ENCODE measurements at regions not wholly inside any gene's neighbourhood (a gene's known extent, or its start where the extent isn't known, plus 50 kb on each side); places are given as distances from the start of the nearest gene placed in this dataset.

GRCh38 chr4:92182736-92183407, 120.9 kb upstream of the GRID2 start:
- H3K4me1 ChIP-seq = no peaks in the 10 kb centered on the region
- TF ChIP-seq, protein P1, sequence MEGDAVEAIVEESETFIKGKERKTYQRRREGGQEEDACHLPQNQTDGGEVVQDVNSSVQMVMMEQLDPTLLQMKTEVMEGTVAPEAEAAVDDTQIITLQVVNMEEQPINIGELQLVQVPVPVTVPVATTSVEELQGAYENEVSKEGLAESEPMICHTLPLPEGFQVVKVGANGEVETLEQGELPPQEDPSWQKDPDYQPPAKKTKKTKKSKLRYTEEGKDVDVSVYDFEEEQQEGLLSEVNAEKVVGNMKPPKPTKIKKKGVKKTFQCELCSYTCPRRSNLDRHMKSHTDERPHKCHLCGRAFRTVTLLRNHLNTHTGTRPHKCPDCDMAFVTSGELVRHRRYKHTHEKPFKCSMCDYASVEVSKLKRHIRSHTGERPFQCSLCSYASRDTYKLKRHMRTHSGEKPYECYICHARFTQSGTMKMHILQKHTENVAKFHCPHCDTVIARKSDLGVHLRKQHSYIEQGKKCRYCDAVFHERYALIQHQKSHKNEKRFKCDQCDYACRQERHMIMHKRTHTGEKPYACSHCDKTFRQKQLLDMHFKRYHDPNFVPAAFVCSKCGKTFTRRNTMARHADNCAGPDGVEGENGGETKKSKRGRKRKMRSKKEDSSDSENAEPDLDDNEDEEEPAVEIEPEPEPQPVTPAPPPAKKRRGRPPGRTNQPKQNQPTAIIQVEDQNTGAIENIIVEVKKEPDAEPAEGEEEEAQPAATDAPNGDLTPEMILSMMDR (IDR thresholded peaks at IDR 0.05; ENCODE audit: low read depth, low read length) = no peak
- no peak for DNase-seq
- H3K9me3 ChIP-seq = no peaks in the 10 kb centered on the region
- no peaks in the 10 kb centered on the region for H3K36me3 ChIP-seq
- no peaks in the 10 kb centered on the region for H3K27me3 ChIP-seq
- no peak overlapping the region for H3K4me3 ChIP-seq (ENCODE audit: low read depth, low read length)

- H3K27me3 ChIP-seq = no peaks in the 10 kb centered on the region
- DNase-seq = no peak
- TF ChIP-seq, protein P1 (IDR thresholded peaks at IDR 0.05; ENCODE audit: low read depth, low read length) = no peak
- no peak overlapping the region for H3K4me3 ChIP-seq (ENCODE audit: low read depth, low read length)
- H3K4me1 ChIP-seq = no peaks in the 10 kb centered on the region
- no peaks in the 10 kb centered on the region for H3K9me3 ChIP-seq
- no peaks in the 10 kb centered on the region for H3K36me3 ChIP-seq
These were observed 119.9 kb upstream of the GRID2 start for GRCh38 chr4:92183825-92184224.

DNA sequence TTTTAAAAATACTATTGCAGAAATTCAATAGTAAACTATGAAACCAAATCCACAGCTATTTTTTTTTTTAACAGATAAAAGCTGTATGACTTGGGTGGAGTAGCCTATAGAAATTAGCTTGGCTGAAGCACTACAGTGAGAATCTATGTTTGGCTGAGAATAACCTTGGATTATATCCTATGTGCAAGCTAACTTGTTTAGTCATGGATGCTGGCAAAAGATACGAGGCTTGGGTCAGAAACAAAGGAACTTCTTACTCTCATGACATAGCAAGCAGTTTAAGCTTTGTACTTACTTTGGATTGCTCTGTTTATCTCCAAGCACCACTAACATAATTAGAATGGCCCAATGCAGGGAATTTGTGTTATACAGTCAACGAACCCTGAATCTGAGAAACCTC, 119.2 kb upstream of the GRID2 start:
- H3K9me3 ChIP-seq = no peaks in the 10 kb centered on the region
- TF ChIP-seq, protein P1 (IDR thresholded peaks at IDR 0.05; ENCODE audit: low read depth, low read length) = no peak
- no peaks in the 10 kb centered on the region for H3K4me1 ChIP-seq
- H3K36me3 ChIP-seq = no peaks in the 10 kb centered on the region
- DNase-seq = no peak
- H3K27me3 ChIP-seq = no peaks in the 10 kb centered on the region
- no peak overlapping the region for H3K4me3 ChIP-seq (ENCODE audit: low read depth, low read length)

- no peaks in the 10 kb centered on the region for H3K27me3 ChIP-seq
- H3K4me3 ChIP-seq (ENCODE audit: low read depth, low read length) = no peak overlapping the region
- no peaks in the 10 kb centered on the region for H3K9me3 ChIP-seq
- no peak for DNase-seq
- H3K36me3 ChIP-seq = no peaks in the 10 kb centered on the region
- no peaks in the 10 kb centered on the region for H3K4me1 ChIP-seq
- TF ChIP-seq, protein P1 (IDR thresholded peaks at IDR 0.05; ENCODE audit: low read depth, low read length) = no peak
These were observed 117.5 kb upstream of the GRID2 start for GRCh38 chr4:92186239-92186638.

DNA sequence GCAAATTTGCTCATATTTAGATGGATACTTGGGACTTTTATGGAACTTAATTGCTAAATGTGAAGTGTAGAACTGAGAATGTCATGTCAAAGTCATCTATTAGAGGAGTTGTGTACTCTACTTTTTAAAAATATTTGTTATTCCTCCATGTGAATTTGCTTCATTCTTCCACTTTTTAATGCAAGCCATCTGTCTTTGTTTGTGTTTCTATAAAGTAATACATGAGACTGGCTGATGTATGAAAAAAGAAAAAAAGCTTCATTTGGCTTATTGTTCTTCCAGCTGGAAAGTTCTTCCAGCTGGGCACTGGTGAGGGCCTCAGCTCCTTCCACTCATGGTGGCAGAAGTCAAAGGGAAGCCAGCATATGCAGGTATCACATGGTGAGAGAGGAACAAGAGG, 114.6 kb upstream of the GRID2 start:
- no peaks in the 10 kb centered on the region for H3K27me3 ChIP-seq
- TF ChIP-seq, protein P1 (IDR thresholded peaks at IDR 0.05; ENCODE audit: low read depth, low read length) = no peak
- H3K4me1 ChIP-seq = no peaks in the 10 kb centered on the region
- H3K36me3 ChIP-seq = no peaks in the 10 kb centered on the region
- no peaks in the 10 kb centered on the region for H3K9me3 ChIP-seq
- H3K4me3 ChIP-seq (ENCODE audit: low read depth, low read length) = no peak overlapping the region
- no peak for DNase-seq

GRCh38 chr4:92198711-92199110, 105.1 kb upstream of the GRID2 start:
- H3K27me3 ChIP-seq = no peaks in the 10 kb centered on the region
- TF ChIP-seq, protein P1 (IDR thresholded peaks at IDR 0.05; ENCODE audit: low read depth, low read length) = no peak
- H3K9me3 ChIP-seq = no peaks in the 10 kb centered on the region
- H3K4me1 ChIP-seq = no peaks in the 10 kb centered on the region
- H3K36me3 ChIP-seq = no peaks in the 10 kb centered on the region
- no peak for DNase-seq
- no peak overlapping the region for H3K4me3 ChIP-seq (ENCODE audit: low read depth, low read length)

Measured in BE2C (cell line).